Endothelial cell of umbilical vein (primary cell): ENCODE measurements at regions not wholly inside any gene's neighbourhood (a gene's known extent, or its start where the extent isn't known, plus 50 kb on each side); places are given as distances from the start of the nearest gene placed in this dataset.

Experiments
- CTCF ChIP-seq, 2 donors: IDR thresholded peaks; 1 replicate in 1 of 2; 2 replicates in 1 of 2; pipeline ENCODE4 v1.5.1; 2011; ENCODE audit warnings: low read length in 2 of 2, mild to moderate bottlenecking in 2 of 2, moderate library complexity in 2 of 2, control low read depth in 1 of 2, inconsistent platforms in 1 of 2, low read depth in 1 of 2; ENCODE audit not compliant: insufficient read depth in 1 of 2; ENCODE audit errors: extremely low read depth in 1 of 2
- MAX ChIP-seq: IDR thresholded peaks from 2 replicates; pipeline ENCODE4 v1.6.1; 2011; ENCODE audit not compliant: insufficient read depth, insufficient read length

- no peak for TF ChIP-seq CTCF (IDR thresholded peaks at IDR 0.05; ENCODE audit: extremely low read depth in 1 of 2, insufficient read depth in 1 of 2, low read depth in 1 of 2, low read length in 2 of 2)
- TF ChIP-seq MAX = no peak
Observed at GRCh38 chr6:14696367-14696766, 549.5 kb upstream of the JARID2 start.
